PC-3 (cell line): ENCODE measurements at regions not wholly inside any gene's neighbourhood (a gene's known extent, or its start where the extent isn't known, plus 50 kb on each side); places are given as distances from the start of the nearest gene placed in this dataset.

Experiments used
- EZH2 ChIP-seq: fragments of 300-600 bp; sonication (generic); IDR thresholded peaks from one replicate; pipeline ENCODE4 v1.6.1; 2017; ENCODE audit warnings: antibody characterized with exemption, mild to moderate bottlenecking, low read length; ENCODE audit not compliant: unreplicated experiment
- EZH2phosphoT487 ChIP-seq: fragments of 300-600 bp; sonication (generic); IDR thresholded peaks from 2 replicates; pipeline ENCODE4 v1.6.1; 2018; ENCODE audit warnings: mild to moderate bottlenecking, antibody characterized with exemption, low read length, borderline replicate concordance
- TF ChIP-seq, protein P1 (sequence below): fragments of 300-600 bp; sonication (generic); conservative IDR thresholded peaks from 2 replicates; pipeline ENCODE4 v1.5.1; 2017; ENCODE audit warnings: antibody characterized with exemption, low read depth, mild to moderate bottlenecking, low read length

DNA sequence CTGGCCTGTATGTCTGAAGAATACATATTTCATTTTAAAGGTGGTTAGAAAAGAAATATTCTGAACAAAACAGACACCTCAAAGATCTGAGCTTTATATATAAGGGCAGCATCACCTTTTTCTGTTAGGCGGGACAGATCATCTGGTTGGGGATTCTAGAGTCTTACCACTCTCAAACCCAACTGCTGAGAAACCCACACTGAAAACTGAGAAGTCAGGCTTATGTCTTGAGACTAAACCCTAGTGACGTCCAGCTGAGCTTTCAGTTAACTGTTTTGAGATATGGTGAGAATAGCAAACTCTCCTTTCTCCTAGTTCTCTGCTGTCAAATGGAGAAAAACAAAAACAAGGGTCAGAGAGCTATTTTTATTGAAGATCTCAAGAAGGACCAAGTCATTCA is 63.7 kb upstream of the CCN6 start:
- TF ChIP-seq, protein P1, sequence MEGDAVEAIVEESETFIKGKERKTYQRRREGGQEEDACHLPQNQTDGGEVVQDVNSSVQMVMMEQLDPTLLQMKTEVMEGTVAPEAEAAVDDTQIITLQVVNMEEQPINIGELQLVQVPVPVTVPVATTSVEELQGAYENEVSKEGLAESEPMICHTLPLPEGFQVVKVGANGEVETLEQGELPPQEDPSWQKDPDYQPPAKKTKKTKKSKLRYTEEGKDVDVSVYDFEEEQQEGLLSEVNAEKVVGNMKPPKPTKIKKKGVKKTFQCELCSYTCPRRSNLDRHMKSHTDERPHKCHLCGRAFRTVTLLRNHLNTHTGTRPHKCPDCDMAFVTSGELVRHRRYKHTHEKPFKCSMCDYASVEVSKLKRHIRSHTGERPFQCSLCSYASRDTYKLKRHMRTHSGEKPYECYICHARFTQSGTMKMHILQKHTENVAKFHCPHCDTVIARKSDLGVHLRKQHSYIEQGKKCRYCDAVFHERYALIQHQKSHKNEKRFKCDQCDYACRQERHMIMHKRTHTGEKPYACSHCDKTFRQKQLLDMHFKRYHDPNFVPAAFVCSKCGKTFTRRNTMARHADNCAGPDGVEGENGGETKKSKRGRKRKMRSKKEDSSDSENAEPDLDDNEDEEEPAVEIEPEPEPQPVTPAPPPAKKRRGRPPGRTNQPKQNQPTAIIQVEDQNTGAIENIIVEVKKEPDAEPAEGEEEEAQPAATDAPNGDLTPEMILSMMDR = no peak
- TF ChIP-seq EZH2 (no peak), EZH2phosphoT487 (no peak)
